Activated T-cell treated with anti-CD3 and anti-CD28 coated beads for 4 hours (primary cell): ENCODE measurements at regions not wholly inside any gene's neighbourhood (a gene's known extent, or its start where the extent isn't known, plus 50 kb on each side); places are given as distances from the start of the nearest gene placed in this dataset.
"Not testable (repeated sequence)": the region's sequence is repeated elsewhere in the genome, so short reads cannot be mapped to it uniquely, and the experiment has no call there.

ENCODE experiments used
- DNase-seq: peaks from one replicate; pipeline ENCODE4 v3.0.0-alpha.2; 2020

GRCh38 chr13:72571191-72571590 is 156.2 kb downstream of the MZT1 start:
- DNase-seq, result no peak

GRCh38 chr13:72570019-72570418 is 157.4 kb downstream of the MZT1 start:
- DNase-seq, result no peak

- no peak for DNase-seq
Observed at GRCh38 chr13:72567566-72567965, 159.9 kb downstream of the MZT1 start.

GRCh38 chr13:72566526-72566925 is 160.9 kb downstream of the MZT1 start:
- no peak for DNase-seq

- no peak for DNase-seq
Observed at GRCh38 chr13:72565893-72566292, 161.5 kb downstream of the MZT1 start.

GRCh38 chr13:72562686-72563085 is 164.7 kb downstream of the MZT1 start:
- DNase-seq, result no peak

- DNase-seq, result no peak
Observed at GRCh38 chr13:72561791-72562190, 165.6 kb downstream of the MZT1 start.

- DNase-seq, result no peak
Observed at GRCh38 chr13:72559716-72560115, 167.7 kb downstream of the MZT1 start.

- DNase-seq, result no peak
Observed at GRCh38 chr13:72556945-72557344, 170.5 kb downstream of the MZT1 start.

- no peak for DNase-seq
Observed at GRCh38 chr13:72555601-72556000, 171.8 kb downstream of the MZT1 start.

- DNase-seq, result no peak
Observed at GRCh38 chr13:72552731-72553130, 174.7 kb downstream of the MZT1 start.

- DNase-seq, result not testable (repeated sequence)
Observed at GRCh38 chr13:72545895-72546294, 181.5 kb downstream of the MZT1 start.

- no peak for DNase-seq
Observed at GRCh38 chr13:72545030-72545719, 182.3 kb downstream of the MZT1 start.

- DNase-seq, result no peak
Observed at GRCh38 chr13:72544042-72544441, 183.4 kb downstream of the MZT1 start.

GRCh38 chr13:72542241-72542640 is 185.2 kb downstream of the MZT1 start:
- DNase-seq, result no peak

GRCh38 chr13:72541674-72542073 is 185.8 kb downstream of the MZT1 start:
- DNase-seq, result no peak

GRCh38 chr13:72540881-72541280 is 186.5 kb downstream of the MZT1 start:
- no peak for DNase-seq

GRCh38 chr13:72539925-72540324 is 187.5 kb downstream of the MZT1 start:
- no peak for DNase-seq

GRCh38 chr13:72537782-72538181 is 189.6 kb downstream of the MZT1 start:
- DNase-seq, result no peak

- DNase-seq, result no peak
Observed at GRCh38 chr13:72537395-72537780, 190.0 kb downstream of the MZT1 start.

- DNase-seq, result no peak
Observed at GRCh38 chr13:72536714-72537394, 190.6 kb downstream of the MZT1 start.

GRCh38 chr13:72534951-72535640 is 192.3 kb downstream of the MZT1 start:
- no peak for DNase-seq

- DNase-seq, result no peak
Observed at GRCh38 chr13:72530471-72530870, 197.0 kb downstream of the MZT1 start.

GRCh38 chr13:72527333-72527732 is 200.1 kb downstream of the MZT1 start:
- DNase-seq, result no peak
